GM13976 (cell line): ENCODE measurements at regions not wholly inside any gene's neighbourhood (a gene's known extent, or its start where the extent isn't known, plus 50 kb on each side); places are given as distances from the start of the nearest gene placed in this dataset.

ENCODE experiments used
- DNase-seq: peaks from one replicate; pipeline ENCODE4 v3.0.0; 2012; ENCODE audit warnings: low spot score
- CTCF ChIP-seq: IDR thresholded peaks from 2 replicates; pipeline ENCODE4 v1.5.1; 2012; ENCODE audit warnings: borderline replicate concordance, mild to moderate bottlenecking; ENCODE audit not compliant: insufficient read depth; ENCODE audit errors: extremely low read depth, missing control alignments, control extremely low read depth
- in situ Hi-C: fragments of 300-500 bp; cut with MboI; formaldehyde crosslinking; loops from one replicate; pipeline ENCODE4 v1.12.0; 2022; ENCODE audit warnings: low sequenced_read_pairs, mixed read lengths, inconsistent platforms; ENCODE audit not compliant: unreplicated experiment

GRCh38 chr18:37662546-37663339, 97.1 kb upstream of the CELF4 start:
- in situ Hi-C loops = no loop called here
- no peak for TF ChIP-seq CTCF
- no peak for DNase-seq

GRCh38 chr18:37662099-37662498, 96.5 kb upstream of the CELF4 start:
- TF ChIP-seq CTCF = no peak
- in situ Hi-C loops = no loop called here
- no peak for DNase-seq

- in situ Hi-C loops = no loop called here
- DNase-seq = no peak
- no peak for TF ChIP-seq CTCF
Measured at GRCh38 chr18:37661478-37661877, 95.9 kb upstream of the CELF4 start.

GRCh38 chr18:37661061-37661460, 95.5 kb upstream of the CELF4 start:
- in situ Hi-C loops = no loop called here
- TF ChIP-seq CTCF = no peak
- no peak for DNase-seq

- no peak for TF ChIP-seq CTCF
- no peak for DNase-seq
- in situ Hi-C loops = no loop called here
Measured at GRCh38 chr18:37660658-37661057, 95.1 kb upstream of the CELF4 start.

- in situ Hi-C loops = no loop called here
- TF ChIP-seq CTCF = no peak
- DNase-seq = no peak
Measured at GRCh38 chr18:37659906-37660305, 94.3 kb upstream of the CELF4 start.
